PC-3 (cell line): ENCODE measurements at regions not wholly inside any gene's neighbourhood (a gene's known extent, or its start where the extent isn't known, plus 50 kb on each side); places are given as distances from the start of the nearest gene placed in this dataset.

Experiments
- ATAC-seq: fragments of 200-7000 bp; cut with Tn5 transposase; 2 replicates; pipeline ENCODE4 v1.9.1; 2020; ENCODE audit warnings: mild to moderate bottlenecking, moderate library complexity
- BruUV-seq: library from RNA; stranded (reverse); fragments of 400-500 nt; replicated peaks from 2 replicates; lab custom pipeline; 2021; lab: Mats Ljungman, UMichigan
- CTCF ChIA-PET: fragments of 300-600 bp; sonication (Branson Sonifier 250); formaldehyde crosslinking; loops from one replicate; lab custom pipeline; 2022; ENCODE audit warnings: antibody characterized with exemption; lab: Charles Lee
- POLR2A ChIA-PET: fragments of 300-600 bp; sonication (Branson Sonifier 250); formaldehyde crosslinking; loops from one replicate; lab custom pipeline; 2022; ENCODE audit warnings: antibody characterized with exemption; ENCODE audit not compliant: unreplicated experiment; lab: Charles Lee
- DNase-seq: peaks from one replicate; pipeline ENCODE4 v3.0.0-alpha.2; 2015
- H2AFZ ChIP-seq: fragments of 300-600 bp; sonication (generic); 2 replicates; pipeline ENCODE4 v1.6.0; 2016; ENCODE audit warnings: antibody characterized with exemption, low read length
- H3F3A ChIP-seq: fragments of 300-600 bp; sonication (generic); one replicate; pipeline ENCODE4 v1.6.0; 2017; ENCODE audit warnings: antibody characterized with exemption, low read length, control low read depth, mild to moderate bottlenecking; ENCODE audit not compliant: unreplicated experiment
- H3K27ac ChIP-seq: fragments of 300-600 bp; sonication (generic); 2 replicates; pipeline ENCODE4 v1.5.1; 2016; ENCODE audit warnings: mild to moderate bottlenecking, low read length
- H3K27me3 ChIP-seq: fragments of 300-600 bp; sonication (generic); 2 replicates; pipeline ENCODE4 v1.6.1; 2016; ENCODE audit warnings: low read length, mixed read lengths
- H3K36me3 ChIP-seq: fragments of 300-600 bp; sonication (generic); 2 replicates; pipeline ENCODE4 v1.6.1; 2016; ENCODE audit warnings: low read depth, mixed run types, low read length, mixed read lengths
- H3K4me1 ChIP-seq: fragments of 300-600 bp; sonication (generic); 2 replicates; pipeline ENCODE4 v1.5.1; 2016; ENCODE audit warnings: low read length; ENCODE audit not compliant: insufficient read depth
- H3K4me2 ChIP-seq: fragments of 300-600 bp; sonication (generic); 2 replicates; pipeline ENCODE4 v1.6.0; 2016; ENCODE audit warnings: low read length
- H3K4me3 ChIP-seq: fragments of 300-600 bp; sonication (generic); 2 replicates; pipeline ENCODE4 v1.5.1; 2016; ENCODE audit warnings: mild to moderate bottlenecking, low read length, mixed read lengths
- H3K79me2 ChIP-seq: fragments of 300-600 bp; sonication (generic); 2 replicates; pipeline ENCODE4 v1.6.1; 2017; ENCODE audit warnings: low read length, mixed read lengths
- H3K9ac ChIP-seq: fragments of 300-600 bp; sonication (generic); 2 replicates; pipeline ENCODE4 v1.6.0; 2016; ENCODE audit warnings: mild to moderate bottlenecking, low read length
- H3K9me2 ChIP-seq: fragments of 300-600 bp; sonication (generic); replicated peaks from 2 replicates; pipeline ENCODE4 v1.6.1; 2016; ENCODE audit warnings: mixed run types, low read length, mixed read lengths
- H3K9me3 ChIP-seq: fragments of 300-600 bp; sonication (generic); 2 replicates; pipeline ENCODE4 v1.6.1; 2016; ENCODE audit warnings: low read length, mixed read lengths
- H4K20me1 ChIP-seq: fragments of 300-600 bp; sonication (generic); 2 replicates; pipeline ENCODE4 v1.6.1; 2016; ENCODE audit warnings: low read length, mixed read lengths
- EZH2 ChIP-seq: fragments of 300-600 bp; sonication (generic); IDR thresholded peaks from one replicate; pipeline ENCODE4 v1.6.1; 2017; ENCODE audit warnings: antibody characterized with exemption, mild to moderate bottlenecking, low read length; ENCODE audit not compliant: unreplicated experiment
- EZH2phosphoT487 ChIP-seq: fragments of 300-600 bp; sonication (generic); IDR thresholded peaks from 2 replicates; pipeline ENCODE4 v1.6.1; 2018; ENCODE audit warnings: mild to moderate bottlenecking, antibody characterized with exemption, low read length, borderline replicate concordance
- intact Hi-C: fragments of 100-400 bp; cut with micrococcal nuclease; formaldehyde crosslinking; loops from 2 replicates; pipeline ENCODE4 v1.9.0; 2023
- TF ChIP-seq, protein P1 (sequence below): fragments of 300-600 bp; sonication (generic); conservative IDR thresholded peaks from 2 replicates; pipeline ENCODE4 v1.5.1; 2017; ENCODE audit warnings: antibody characterized with exemption, low read depth, mild to moderate bottlenecking, low read length

DNA sequence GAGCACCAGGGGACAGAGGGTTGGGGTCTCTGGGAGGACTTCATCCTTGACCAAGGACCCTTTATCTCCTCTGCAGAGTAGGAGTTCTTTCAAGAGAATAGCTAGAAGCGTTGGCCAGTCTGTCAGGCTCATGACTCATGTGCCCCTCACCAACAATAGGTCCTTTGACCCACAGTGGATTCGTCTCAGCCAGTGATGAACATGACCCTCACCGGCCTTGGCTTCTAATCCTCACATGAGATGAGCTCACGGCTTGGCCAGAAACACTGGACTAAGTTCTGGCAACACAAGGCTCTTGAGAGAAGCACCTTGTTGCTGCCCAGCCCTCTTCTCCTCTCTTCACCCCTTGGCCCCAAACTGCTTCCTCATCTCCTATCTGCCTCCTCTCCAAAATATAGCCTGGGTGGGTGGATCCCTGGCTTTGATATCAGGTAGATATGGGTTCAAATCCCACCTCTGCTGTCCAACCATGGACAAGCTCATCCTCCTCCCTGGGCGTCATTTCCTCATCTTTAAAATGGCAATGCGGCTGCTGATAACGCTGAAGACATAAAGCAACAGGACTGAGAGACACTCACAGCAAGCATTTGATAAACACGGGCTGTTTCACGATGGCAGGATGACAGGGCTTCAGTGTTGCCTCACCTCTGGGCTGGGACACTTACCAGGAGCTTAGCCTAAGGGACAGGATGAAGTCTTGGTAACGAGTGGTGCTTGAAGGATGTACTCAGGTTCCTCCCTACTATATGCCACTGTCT lies 446.7 kb upstream of the PROK2 start:
- H3K79me2 ChIP-seq = no peaks in the 10 kb centered on the region
- intact Hi-C loops = no loop called here
- no TSS peak for BruUV-seq

GRCh38 chr3:72230774-72231379 lies 445.9 kb upstream of the PROK2 start:
- H4K20me1 ChIP-seq = no peaks in the 10 kb centered on the region
- H3K79me2 ChIP-seq = no peaks in the 10 kb centered on the region
- H3K27me3 ChIP-seq = peaks cover 45% of the 10 kb centered on the region
- DNase-seq = no peak
- ChIA-PET CTCF (no interaction called here), POLR2A (no interaction called here)
- no peak overlapping the region for H3K27ac ChIP-seq
- H3F3A ChIP-seq = no peaks in the 10 kb centered on the region
- no peak overlapping the region for H3K4me3 ChIP-seq
- no peak overlapping the region for H3K4me2 ChIP-seq
- H2AFZ ChIP-seq = no peak overlapping the region
- H3K9ac ChIP-seq = no peak overlapping the region
- TF ChIP-seq, protein P1, sequence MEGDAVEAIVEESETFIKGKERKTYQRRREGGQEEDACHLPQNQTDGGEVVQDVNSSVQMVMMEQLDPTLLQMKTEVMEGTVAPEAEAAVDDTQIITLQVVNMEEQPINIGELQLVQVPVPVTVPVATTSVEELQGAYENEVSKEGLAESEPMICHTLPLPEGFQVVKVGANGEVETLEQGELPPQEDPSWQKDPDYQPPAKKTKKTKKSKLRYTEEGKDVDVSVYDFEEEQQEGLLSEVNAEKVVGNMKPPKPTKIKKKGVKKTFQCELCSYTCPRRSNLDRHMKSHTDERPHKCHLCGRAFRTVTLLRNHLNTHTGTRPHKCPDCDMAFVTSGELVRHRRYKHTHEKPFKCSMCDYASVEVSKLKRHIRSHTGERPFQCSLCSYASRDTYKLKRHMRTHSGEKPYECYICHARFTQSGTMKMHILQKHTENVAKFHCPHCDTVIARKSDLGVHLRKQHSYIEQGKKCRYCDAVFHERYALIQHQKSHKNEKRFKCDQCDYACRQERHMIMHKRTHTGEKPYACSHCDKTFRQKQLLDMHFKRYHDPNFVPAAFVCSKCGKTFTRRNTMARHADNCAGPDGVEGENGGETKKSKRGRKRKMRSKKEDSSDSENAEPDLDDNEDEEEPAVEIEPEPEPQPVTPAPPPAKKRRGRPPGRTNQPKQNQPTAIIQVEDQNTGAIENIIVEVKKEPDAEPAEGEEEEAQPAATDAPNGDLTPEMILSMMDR = no peak
- TF ChIP-seq EZH2phosphoT487 (no peak), EZH2 (no peak)
- H3K9me3 ChIP-seq = no peaks in the 10 kb centered on the region
- H3K36me3 ChIP-seq = no peaks in the 10 kb centered on the region
- no peaks in the 10 kb centered on the region for H3K9me2 ChIP-seq
- H3K4me1 ChIP-seq = no peaks in the 10 kb centered on the region
- intact Hi-C loops = no loop called here
- no peak for ATAC-seq
- no TSS peak for BruUV-seq

More for the DNA sequence above, 446.7 kb upstream of the PROK2 start:
- no peak overlapping the region for H3K4me2 ChIP-seq
- H2AFZ ChIP-seq = no peak overlapping the region
- TF ChIP-seq EZH2 (no peak), EZH2phosphoT487 (no peak)
- ChIA-PET CTCF (no interaction called here), POLR2A (no interaction called here)
- H3K4me3 ChIP-seq = no peak overlapping the region
- ATAC-seq (no peak), DNase-seq (no peak)
- no peaks in the 10 kb centered on the region for H3K9me2 ChIP-seq
- H3K36me3 ChIP-seq = no peaks in the 10 kb centered on the region
- H3F3A ChIP-seq = no peaks in the 10 kb centered on the region
- H3K27me3 ChIP-seq = peaks cover 48% of the 10 kb centered on the region
- H3K27ac ChIP-seq = no peak overlapping the region
- no peaks in the 10 kb centered on the region for H3K9me3 ChIP-seq
- no peak overlapping the region for H3K9ac ChIP-seq
- H4K20me1 ChIP-seq = no peaks in the 10 kb centered on the region
- no peaks in the 10 kb centered on the region for H3K4me1 ChIP-seq

DNA sequence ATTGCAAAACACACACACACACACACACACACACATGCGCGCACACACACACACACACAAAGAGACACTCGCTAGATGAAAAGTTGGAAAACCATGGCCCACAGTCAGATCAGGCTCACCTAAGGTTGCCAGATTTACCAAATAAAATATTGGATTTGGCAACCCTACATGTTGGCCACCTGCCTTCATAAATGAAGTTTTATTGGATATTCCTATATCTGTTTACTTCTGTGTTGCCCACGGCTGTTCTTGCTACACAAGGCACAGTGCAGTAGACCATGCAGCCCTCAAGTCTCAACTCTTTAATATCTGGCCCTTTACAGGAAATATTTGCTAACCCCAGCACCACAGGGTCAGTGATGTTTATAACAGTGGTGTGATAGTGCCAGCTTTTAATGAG lies 445.0 kb upstream of the PROK2 start:
- H3K79me2 ChIP-seq = no peaks in the 10 kb centered on the region
- no peak overlapping the region for H3K4me3 ChIP-seq
- no peaks in the 10 kb centered on the region for H3K9me2 ChIP-seq
- no peak overlapping the region for H3K27ac ChIP-seq
- TF ChIP-seq EZH2phosphoT487 = no peak
- TF ChIP-seq, protein P1 = no peak
- no peak for TF ChIP-seq EZH2
- no peak overlapping the region for H3K4me2 ChIP-seq
- peaks cover 9% of the 10 kb centered on the region for H3K9me3 ChIP-seq
- ChIA-PET CTCF (no interaction called here), POLR2A (no interaction called here)
- no peaks in the 10 kb centered on the region for H3K4me1 ChIP-seq
- BruUV-seq = no TSS peak
- H3K9ac ChIP-seq = no peak overlapping the region
- intact Hi-C loops = no loop called here
- H4K20me1 ChIP-seq = no peaks in the 10 kb centered on the region
- no peaks in the 10 kb centered on the region for H3K36me3 ChIP-seq
- H3F3A ChIP-seq = no peaks in the 10 kb centered on the region
- H3K27me3 ChIP-seq = peaks cover 45% of the 10 kb centered on the region
- peak; percentile 25 for DNase-seq
- ATAC-seq = peak; percentile 29; the same call in 1 of the 2 replicates
- H2AFZ ChIP-seq = no peak overlapping the region
